Mesenchymal stem cell (in vitro differentiated cells and primary cell): ENCODE measurements at regions not wholly inside any gene's neighbourhood (a gene's known extent, or its start where the extent isn't known, plus 50 kb on each side); places are given as distances from the start of the nearest gene placed in this dataset.

Source experiments
- DNase-seq: peaks from one replicate; pipeline ENCODE4 v3.0.0-alpha.2; 2013
- H2AFZ ChIP-seq: one replicate; pipeline ENCODE4 v1.6.1; 2013; ENCODE audit warnings: low read depth, mild to moderate bottlenecking, control low read depth, inconsistent platforms, low read length, moderate library complexity
- H2AK5ac ChIP-seq: 2 replicates; pipeline ENCODE4 v1.6.1; 2013; ENCODE audit warnings: low read length, moderate library complexity, mild to moderate bottlenecking, inconsistent platforms; ENCODE audit not compliant: severe bottlenecking
- H2BK120ac ChIP-seq: one replicate; pipeline ENCODE4 v1.6.1; 2013; ENCODE audit warnings: low read depth, mild to moderate bottlenecking, inconsistent platforms, low read length, moderate library complexity
- H2BK12ac ChIP-seq, 2 experiments: one replicate each; pipeline ENCODE4 v1.6.1; 2013; ENCODE audit warnings: inconsistent platforms in 2 of 2, low read length in 2 of 2, mild to moderate bottlenecking in 2 of 2, moderate library complexity in 2 of 2, control low read depth in 1 of 2
- H2BK15ac ChIP-seq: one replicate; pipeline ENCODE4 v1.6.1; 2013; ENCODE audit warnings: mild to moderate bottlenecking, low read depth, inconsistent platforms; ENCODE audit not compliant: poor library complexity, severe bottlenecking
- H2BK5ac ChIP-seq: 2 replicates; pipeline ENCODE4 v1.6.1; 2013; ENCODE audit warnings: low read depth, mild to moderate bottlenecking, low read length, control low read depth, inconsistent platforms; ENCODE audit not compliant: poor library complexity, severe bottlenecking
- H3K14ac ChIP-seq, 2 experiments: one replicate each; pipeline ENCODE4 v1.6.1; 2013; ENCODE audit warnings: inconsistent platforms in 2 of 2, low read length in 2 of 2, control low read depth in 1 of 2, mild to moderate bottlenecking in 1 of 2, moderate library complexity in 1 of 2
- H3K18ac ChIP-seq, 2 experiments: one replicate each; pipeline ENCODE4 v1.6.1; 2013; ENCODE audit warnings: inconsistent platforms in 2 of 2, low read length in 2 of 2, control low read depth in 1 of 2, low read depth in 1 of 2, mild to moderate bottlenecking in 1 of 2
- H3K23ac ChIP-seq, 2 experiments: one replicate each; pipeline ENCODE4 v1.6.1; 2013; ENCODE audit warnings: inconsistent platforms in 2 of 2, low read length in 2 of 2, mild to moderate bottlenecking in 2 of 2, moderate library complexity in 2 of 2, control low read depth in 1 of 2
- H3K27ac ChIP-seq: 2 replicates; pipeline ENCODE4 v1.5.1; 2013; ENCODE audit warnings: mild to moderate bottlenecking, moderate library complexity, low read length, control low read depth, inconsistent platforms; ENCODE audit not compliant: poor library complexity, severe bottlenecking
- H3K27me3 ChIP-seq, 2 experiments: 2 replicates each; pipeline versions ENCODE4 v1.6.1 to v1.7.0; 2013; ENCODE audit warnings: low read length in 2 of 2, mild to moderate bottlenecking in 2 of 2, moderate library complexity in 2 of 2, control low read depth in 1 of 2, inconsistent platforms in 1 of 2; ENCODE audit not compliant: control insufficient read depth in 1 of 2, insufficient read depth in 1 of 2
- H3K36me3 ChIP-seq, 2 experiments: 2 replicates each; pipeline versions ENCODE4 v1.6.1 to v1.7.0; 2013; ENCODE audit warnings: low read length in 2 of 2, control low read depth in 1 of 2, inconsistent platforms in 1 of 2, low read depth in 1 of 2, mild to moderate bottlenecking in 1 of 2; ENCODE audit not compliant: insufficient read depth in 2 of 2, control insufficient read depth in 1 of 2
- H3K4ac ChIP-seq, 2 experiments: one replicate each; pipeline ENCODE4 v1.6.1; 2013; ENCODE audit warnings: inconsistent platforms in 2 of 2, low read length in 2 of 2, mild to moderate bottlenecking in 2 of 2, moderate library complexity in 2 of 2, control low read depth in 1 of 2, low read depth in 1 of 2
- H3K4me1 ChIP-seq: 2 replicates; pipeline ENCODE4 v1.6.1; 2013; ENCODE audit warnings: low read depth, low read length, control low read depth; ENCODE audit not compliant: control insufficient read depth, insufficient read depth
- H3K4me2 ChIP-seq: 2 replicates; pipeline ENCODE4 v1.6.1; 2013; ENCODE audit warnings: low read length, mild to moderate bottlenecking, inconsistent platforms; ENCODE audit not compliant: poor library complexity, severe bottlenecking
- H3K4me3 ChIP-seq, 2 experiments: 2 replicates each; pipeline versions ENCODE4 v1.5.1 to v1.7.0; 2013; ENCODE audit warnings: low read length in 2 of 2, mild to moderate bottlenecking in 2 of 2, control low read depth in 1 of 2, low read depth in 1 of 2; ENCODE audit not compliant: insufficient read depth in 1 of 2
- H3K79me1 ChIP-seq: replicated peaks from 2 replicates; pipeline ENCODE4 v1.6.1; 2013; ENCODE audit warnings: mild to moderate bottlenecking, control low read depth, low read length, inconsistent platforms; ENCODE audit not compliant: poor library complexity, severe bottlenecking
- H3K9ac ChIP-seq: 2 replicates; pipeline ENCODE4 v1.7.0; 2013; ENCODE audit warnings: mild to moderate bottlenecking, low read length, moderate library complexity
- H3K9me3 ChIP-seq: 2 replicates; pipeline ENCODE4 v1.7.0; 2013; ENCODE audit warnings: mild to moderate bottlenecking, low read length; ENCODE audit not compliant: control insufficient read depth
- H4K8ac ChIP-seq: one replicate; pipeline ENCODE4 v1.6.1; 2013; ENCODE audit warnings: inconsistent platforms, mild to moderate bottlenecking, low read length, moderate library complexity
- H4K91ac ChIP-seq: one replicate; pipeline ENCODE4 v1.6.1; 2013; ENCODE audit warnings: mild to moderate bottlenecking, low read length, inconsistent platforms
- WGBS: methylation state at CpG from one replicate; pipeline ENCODE4 v1.1.7; 2013; ENCODE audit warnings: mixed read lengths; 5-methylcytosine and 5-hydroxymethylcytosine counted together

DNA sequence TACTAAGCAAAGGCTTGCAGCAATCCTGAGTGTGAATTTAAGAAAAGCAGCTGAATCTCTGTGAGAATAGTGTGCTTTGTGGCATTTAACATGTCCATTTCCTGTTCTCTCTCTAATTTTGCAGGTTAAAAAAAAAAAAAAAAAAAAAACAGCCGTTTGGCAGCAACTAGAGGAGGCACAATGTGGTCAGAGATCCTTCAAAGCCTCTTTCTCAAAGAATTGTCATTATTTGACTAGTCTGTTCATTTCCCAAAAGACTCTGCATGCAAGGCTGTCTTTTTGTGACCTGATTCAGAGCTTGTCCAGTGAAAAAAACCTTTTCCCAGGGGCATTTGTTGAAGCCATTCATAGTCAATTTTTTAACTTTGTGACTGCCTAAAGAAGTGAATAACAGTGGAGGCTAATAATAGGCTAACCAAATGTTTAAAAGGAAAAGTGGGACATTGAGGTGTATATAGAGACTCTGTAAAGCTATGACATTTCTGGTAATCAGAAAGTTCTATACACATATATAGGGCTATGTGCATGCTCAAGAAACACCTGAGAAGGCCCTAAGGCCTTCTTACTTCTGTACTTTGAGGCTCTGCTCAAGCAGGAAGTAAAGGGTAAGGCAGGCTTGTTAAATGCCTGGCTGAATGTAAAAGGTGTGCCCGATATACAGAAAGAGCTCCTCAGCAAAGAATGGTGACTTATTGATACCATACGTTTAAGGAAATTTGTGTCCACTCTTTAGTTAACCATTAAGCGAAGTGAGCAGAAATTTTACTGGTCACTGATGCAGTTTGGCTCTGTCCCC is 289.6 kb upstream of the RAB6C start:
- no peak overlapping the region for H3K27ac ChIP-seq
- no peak overlapping the region for H4K91ac ChIP-seq

GRCh38 chr2:129695496-129695895 is 284.0 kb upstream of the RAB6C start:
- Histone ChIP-seq H3K14ac (no peak overlapping the region), H4K8ac (no peak overlapping the region), H3K23ac (no peak overlapping the region), H2BK5ac (no peak overlapping the region), H4K91ac (no peak overlapping the region), H3K4ac (no peak overlapping the region), H2BK12ac (no peak overlapping the region), H3K27ac (no peak overlapping the region), H3K9ac (no peak overlapping the region), H3K4me1 (no peaks in the 10 kb centered on the region), H2AFZ (no peak overlapping the region), H3K27me3 (no peaks in the 10 kb centered on the region), H3K36me3 (no peaks in the 10 kb centered on the region), H2AK5ac (no peak overlapping the region), H3K4me2 (no peak overlapping the region), H3K79me1 (no peaks in the 10 kb centered on the region), H2BK120ac (no peak overlapping the region), H3K4me3 (no peak overlapping the region), H3K18ac (no peak overlapping the region), H2BK15ac (no peak overlapping the region), H3K9me3 (no peaks in the 10 kb centered on the region)
- 46% methylated on average over 3 of the region's 3 CpGs for WGBS
- DNase-seq, result no peak

More for the DNA sequence above, 289.6 kb upstream of the RAB6C start:
- Histone ChIP-seq H3K4me1 (no peaks in the 10 kb centered on the region), H3K9me3 (peaks cover 3% of the 10 kb centered on the region), H2AFZ (no peak overlapping the region), H3K27me3 (no peaks in the 10 kb centered on the region), H3K79me1 (no peaks in the 10 kb centered on the region), H3K14ac (no peak overlapping the region), H3K36me3 (no peaks in the 10 kb centered on the region), H3K4me3 (no peak overlapping the region), H2BK5ac (no peak overlapping the region), H2BK15ac (no peak overlapping the region), H2BK12ac (no peak overlapping the region), H3K4me2 (no peak overlapping the region), H3K4ac (no peak overlapping the region), H3K23ac (no peak overlapping the region), H4K8ac (no peak overlapping the region), H3K9ac (no peak overlapping the region), H2AK5ac (no peak overlapping the region), H3K18ac (no peak overlapping the region), H2BK120ac (no peak overlapping the region)
- 55% methylated on average over 3 of the region's 4 CpGs for WGBS
- no peak for DNase-seq

DNA sequence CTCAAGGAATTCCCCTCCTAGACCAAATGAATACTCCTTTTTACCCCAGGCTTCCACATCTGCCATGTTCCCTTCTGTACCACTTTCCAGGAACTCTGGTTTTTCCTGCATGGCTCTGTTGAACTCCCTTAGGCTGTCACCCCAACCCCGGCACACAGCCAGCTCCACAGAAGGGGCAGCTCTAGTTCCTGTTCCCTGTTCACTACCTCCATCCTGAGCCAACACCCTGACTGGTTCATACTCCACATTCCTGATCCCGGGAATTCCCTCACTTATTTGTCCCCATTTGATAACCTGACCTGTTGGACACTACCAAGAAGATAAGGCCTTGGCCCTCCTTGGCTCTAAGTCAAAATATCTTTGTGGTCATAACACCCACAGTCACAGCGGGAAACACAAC is 280.9 kb upstream of the RAB6C start:
- Histone ChIP-seq H2BK15ac (no peak overlapping the region), H3K36me3 (no peaks in the 10 kb centered on the region), H4K91ac (no peak overlapping the region), H3K4me3 (no peak overlapping the region), H2BK120ac (no peak overlapping the region), H2BK5ac (no peak overlapping the region), H3K18ac (no peak overlapping the region), H3K4me1 (no peaks in the 10 kb centered on the region), H2AK5ac (no peak overlapping the region), H3K4me2 (no peak overlapping the region), H3K14ac (no peak overlapping the region), H4K8ac (no peak overlapping the region), H3K9me3 (no peaks in the 10 kb centered on the region), H3K27me3 (no peaks in the 10 kb centered on the region), H3K27ac (no peak overlapping the region), H3K4ac (no peak overlapping the region), H2BK12ac (no peak overlapping the region), H3K79me1 (no peaks in the 10 kb centered on the region), H3K9ac (no peak overlapping the region), H2AFZ (no peak overlapping the region), H3K23ac (no peak overlapping the region)
- WGBS, result 51% methylated on average over 3 of the region's 3 CpGs
- DNase-seq, result no peak

- H2BK12ac ChIP-seq, result no peak overlapping the region
- no peak overlapping the region for H3K4me3 ChIP-seq
- H2BK5ac ChIP-seq, result no peak overlapping the region
- H2BK15ac ChIP-seq, result no peak overlapping the region
- H3K23ac ChIP-seq, result no peak overlapping the region
- no peak overlapping the region for H3K14ac ChIP-seq
- H3K9me3 ChIP-seq, result no peaks in the 10 kb centered on the region
- WGBS, result 67% methylated on average over 8 of the region's 10 CpGs
- H3K9ac ChIP-seq, result no peak overlapping the region
- no peak overlapping the region for H2BK120ac ChIP-seq
- no peak overlapping the region for H2AK5ac ChIP-seq
- no peaks in the 10 kb centered on the region for H3K79me1 ChIP-seq
- no peaks in the 10 kb centered on the region for H3K27me3 ChIP-seq
- H3K4ac ChIP-seq, result no peak overlapping the region
- H3K36me3 ChIP-seq, result no peaks in the 10 kb centered on the region
- H3K4me2 ChIP-seq, result no peak overlapping the region
- no peak overlapping the region for H3K18ac ChIP-seq
- H3K27ac ChIP-seq, result no peak overlapping the region
- no peaks in the 10 kb centered on the region for H3K4me1 ChIP-seq
- DNase-seq, result no peak
- H4K91ac ChIP-seq, result no peak overlapping the region
- no peak overlapping the region for H4K8ac ChIP-seq
- no peak overlapping the region for H2AFZ ChIP-seq
Observed at GRCh38 chr2:129699781-129700573, 279.5 kb upstream of the RAB6C start.
